WTC11 (cell line): ENCODE measurements at regions not wholly inside any gene's neighbourhood (a gene's known extent, or its start where the extent isn't known, plus 50 kb on each side); places are given as distances from the start of the nearest gene placed in this dataset.

ENCODE experiments used
- ATAC-seq: fragments of 200-7000 bp; cut with Tn5 transposase; 2 replicates; pipeline ENCODE4 v1.10.0; 2021; ENCODE audit warnings: mild to moderate bottlenecking, moderate library complexity
- CTCF ChIA-PET: fragments of 300-600 bp; sonication (Branson Sonifier 250); formaldehyde crosslinking; loops from one replicate; lab custom pipeline; 2021; ENCODE audit warnings: antibody characterized with exemption; lab: Charles Lee
- POLR2A ChIA-PET: fragments of 350-600 bp; sonication (Branson Sonifier 250); formaldehyde crosslinking; loops from one replicate; lab custom pipeline; 2021; ENCODE audit warnings: antibody characterized with exemption; lab: Charles Lee
- DNase-seq: peaks from one replicate; pipeline ENCODE4 v3.0.0; 2021; ENCODE audit warnings: low spot score
- H3K27ac Mint-ChIP-seq: 2 replicates; pipeline ENCODE4 v1.8.0; 2021; ENCODE audit warnings: mixed read lengths
- H3K27me3 Mint-ChIP-seq: 2 replicates; pipeline ENCODE4 v1.8.0; 2021; ENCODE audit warnings: low read depth, mild to moderate bottlenecking, moderate library complexity, mixed read lengths
- H3K36me3 Mint-ChIP-seq: 2 replicates; pipeline ENCODE4 v1.8.0; 2021; ENCODE audit warnings: mixed read lengths
- H3K4me1 Mint-ChIP-seq: 2 replicates; pipeline ENCODE4 v1.8.0; 2022; ENCODE audit warnings: mixed read lengths
- H3K4me3 Mint-ChIP-seq: 2 replicates; pipeline ENCODE4 v1.8.0; 2021; ENCODE audit warnings: mild to moderate bottlenecking, moderate library complexity, mixed read lengths
- H3K9me3 Mint-ChIP-seq: 2 replicates; pipeline ENCODE4 v1.8.0; 2021; ENCODE audit warnings: mixed read lengths
- CREM ChIP-seq: sonication (generic); formaldehyde crosslinking; IDR thresholded peaks from 2 replicates; pipeline ENCODE4 v1.8.1; 2022; ENCODE audit warnings: mild to moderate bottlenecking, missing genetic modification reagents, moderate library complexity
- GABPB1 ChIP-seq: sonication (generic); formaldehyde crosslinking; IDR thresholded peaks from 2 replicates; pipeline ENCODE4 v1.8.1; 2023; ENCODE audit warnings: mild to moderate bottlenecking, missing genetic modification reagents
- RELA ChIP-seq: sonication (generic); formaldehyde crosslinking; IDR thresholded peaks from 2 replicates; pipeline ENCODE4 v1.8.1; 2022; ENCODE audit warnings: missing genetic modification reagents, mild to moderate bottlenecking, borderline replicate concordance
- RORB ChIP-seq: fragments of 250-450 bp; sonication (Bioruptor Pico); IDR thresholded peaks from 2 replicates; pipeline ENCODE4 v1.9.0; 2021; ENCODE audit warnings: mild to moderate bottlenecking
- TP53 ChIP-seq: sonication (generic); formaldehyde crosslinking; IDR thresholded peaks from 2 replicates; pipeline ENCODE4 v1.8.1; 2023; ENCODE audit warnings: mild to moderate bottlenecking, missing genetic modification reagents
- ZNF121 ChIP-seq: sonication (generic); formaldehyde crosslinking; IDR thresholded peaks from 2 replicates; pipeline ENCODE4 v1.8.0; 2023; ENCODE audit warnings: missing genetic modification reagents
- ZNF219 ChIP-seq: sonication (generic); formaldehyde crosslinking; IDR thresholded peaks from 2 replicates; pipeline ENCODE4 v1.8.0; 2023; ENCODE audit warnings: missing genetic modification reagents, mild to moderate bottlenecking, borderline replicate concordance
- TF ChIP-seq, protein P1 (sequence below): sonication (generic); formaldehyde crosslinking; IDR thresholded peaks from 2 replicates; pipeline ENCODE4 v1.8.0; 2023; ENCODE audit warnings: missing genetic modification reagents
- TF ChIP-seq, protein P2 (sequence below): sonication (generic); formaldehyde crosslinking; IDR thresholded peaks from 2 replicates; pipeline ENCODE4 v1.8.0; 2023; ENCODE audit warnings: mild to moderate bottlenecking, missing genetic modification reagents
- TF ChIP-seq, protein P3 (sequence below): sonication (generic); formaldehyde crosslinking; IDR thresholded peaks from 2 replicates; pipeline ENCODE4 v1.8.0; 2022; ENCODE audit warnings: mild to moderate bottlenecking, missing genetic modification reagents
- TF ChIP-seq, protein P4 (sequence below): sonication (generic); formaldehyde crosslinking; IDR thresholded peaks from 2 replicates; pipeline ENCODE4 v1.8.1; 2022; ENCODE audit warnings: low read depth, missing genetic modification reagents, borderline replicate concordance
- TF ChIP-seq, protein P5 (sequence below): fragments of 200-600 bp; IDR thresholded peaks from 2 replicates; pipeline ENCODE4 v1.8.0; 2022; ENCODE audit warnings: antibody characterized with exemption
- TF ChIP-seq, protein P6 (sequence below): sonication (generic); formaldehyde crosslinking; IDR thresholded peaks from 2 replicates; pipeline ENCODE4 v1.8.1; 2023; ENCODE audit warnings: mild to moderate bottlenecking, missing genetic modification reagents, moderate library complexity

DNA sequence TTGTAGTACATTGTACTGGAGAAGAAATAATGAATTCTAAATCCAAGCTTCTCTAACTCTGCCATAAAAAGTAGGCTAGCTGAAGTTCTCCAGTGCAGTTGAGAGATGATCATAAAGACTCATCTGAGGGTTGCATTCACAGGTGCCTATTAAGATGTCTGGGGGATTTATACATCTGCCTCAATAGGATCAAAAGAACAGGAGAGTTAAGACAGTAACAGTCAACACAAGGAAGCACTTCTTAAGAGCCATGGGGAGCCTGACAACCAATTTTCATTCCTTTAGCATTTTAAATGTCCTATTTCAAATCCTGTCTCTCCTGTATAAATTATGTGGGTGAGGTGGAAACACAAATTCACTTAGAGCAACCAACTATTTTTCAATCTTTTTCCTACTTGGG lies 432.4 kb upstream of the NWD2 start (continued):
- TF ChIP-seq, protein P1, sequence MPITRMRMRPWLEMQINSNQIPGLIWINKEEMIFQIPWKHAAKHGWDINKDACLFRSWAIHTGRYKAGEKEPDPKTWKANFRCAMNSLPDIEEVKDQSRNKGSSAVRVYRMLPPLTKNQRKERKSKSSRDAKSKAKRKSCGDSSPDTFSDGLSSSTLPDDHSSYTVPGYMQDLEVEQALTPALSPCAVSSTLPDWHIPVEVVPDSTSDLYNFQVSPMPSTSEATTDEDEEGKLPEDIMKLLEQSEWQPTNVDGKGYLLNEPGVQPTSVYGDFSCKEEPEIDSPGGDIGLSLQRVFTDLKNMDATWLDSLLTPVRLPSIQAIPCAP = no peak
- TF ChIP-seq, protein P2, sequence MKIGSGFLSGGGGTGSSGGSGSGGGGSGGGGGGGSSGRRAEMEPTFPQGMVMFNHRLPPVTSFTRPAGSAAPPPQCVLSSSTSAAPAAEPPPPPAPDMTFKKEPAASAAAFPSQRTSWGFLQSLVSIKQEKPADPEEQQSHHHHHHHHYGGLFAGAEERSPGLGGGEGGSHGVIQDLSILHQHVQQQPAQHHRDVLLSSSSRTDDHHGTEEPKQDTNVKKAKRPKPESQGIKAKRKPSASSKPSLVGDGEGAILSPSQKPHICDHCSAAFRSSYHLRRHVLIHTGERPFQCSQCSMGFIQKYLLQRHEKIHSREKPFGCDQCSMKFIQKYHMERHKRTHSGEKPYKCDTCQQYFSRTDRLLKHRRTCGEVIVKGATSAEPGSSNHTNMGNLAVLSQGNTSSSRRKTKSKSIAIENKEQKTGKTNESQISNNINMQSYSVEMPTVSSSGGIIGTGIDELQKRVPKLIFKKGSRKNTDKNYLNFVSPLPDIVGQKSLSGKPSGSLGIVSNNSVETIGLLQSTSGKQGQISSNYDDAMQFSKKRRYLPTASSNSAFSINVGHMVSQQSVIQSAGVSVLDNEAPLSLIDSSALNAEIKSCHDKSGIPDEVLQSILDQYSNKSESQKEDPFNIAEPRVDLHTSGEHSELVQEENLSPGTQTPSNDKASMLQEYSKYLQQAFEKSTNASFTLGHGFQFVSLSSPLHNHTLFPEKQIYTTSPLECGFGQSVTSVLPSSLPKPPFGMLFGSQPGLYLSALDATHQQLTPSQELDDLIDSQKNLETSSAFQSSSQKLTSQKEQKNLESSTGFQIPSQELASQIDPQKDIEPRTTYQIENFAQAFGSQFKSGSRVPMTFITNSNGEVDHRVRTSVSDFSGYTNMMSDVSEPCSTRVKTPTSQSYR = no peak

DNA sequence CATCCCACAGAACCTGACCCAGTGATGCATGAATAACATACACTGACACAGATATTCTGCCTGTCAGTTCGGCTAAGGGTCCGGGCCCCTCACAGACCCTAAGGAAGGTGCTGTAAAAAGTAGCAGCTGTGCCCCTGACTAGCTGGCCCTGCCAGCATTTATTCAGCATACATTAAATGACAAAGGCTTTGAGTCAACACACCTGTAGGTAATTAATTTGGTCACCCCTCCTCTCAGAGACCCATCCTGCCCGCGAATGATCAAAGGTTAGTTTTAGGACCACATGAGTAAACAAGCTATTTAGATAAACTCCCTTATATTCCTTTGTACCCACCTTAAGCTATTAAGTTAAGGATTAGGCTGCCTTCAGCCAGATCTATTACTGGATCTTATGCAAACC lies 429.0 kb upstream of the NWD2 start:
- H3K36me3 Mint-ChIP-seq = peaks cover 8% of the 10 kb centered on the region
- H3K4me1 Mint-ChIP-seq = peaks cover 36% of the 10 kb centered on the region
- ATAC-seq = peak; percentile 48; the same call in 1 of the 2 replicates
- peaks cover 78% of the 10 kb centered on the region for H3K27me3 Mint-ChIP-seq
- peaks cover 12% of the 10 kb centered on the region for H3K9me3 Mint-ChIP-seq
- no peak for TF ChIP-seq ZNF121 (CRISPR knock-in tag)
- TF ChIP-seq, protein P3, sequence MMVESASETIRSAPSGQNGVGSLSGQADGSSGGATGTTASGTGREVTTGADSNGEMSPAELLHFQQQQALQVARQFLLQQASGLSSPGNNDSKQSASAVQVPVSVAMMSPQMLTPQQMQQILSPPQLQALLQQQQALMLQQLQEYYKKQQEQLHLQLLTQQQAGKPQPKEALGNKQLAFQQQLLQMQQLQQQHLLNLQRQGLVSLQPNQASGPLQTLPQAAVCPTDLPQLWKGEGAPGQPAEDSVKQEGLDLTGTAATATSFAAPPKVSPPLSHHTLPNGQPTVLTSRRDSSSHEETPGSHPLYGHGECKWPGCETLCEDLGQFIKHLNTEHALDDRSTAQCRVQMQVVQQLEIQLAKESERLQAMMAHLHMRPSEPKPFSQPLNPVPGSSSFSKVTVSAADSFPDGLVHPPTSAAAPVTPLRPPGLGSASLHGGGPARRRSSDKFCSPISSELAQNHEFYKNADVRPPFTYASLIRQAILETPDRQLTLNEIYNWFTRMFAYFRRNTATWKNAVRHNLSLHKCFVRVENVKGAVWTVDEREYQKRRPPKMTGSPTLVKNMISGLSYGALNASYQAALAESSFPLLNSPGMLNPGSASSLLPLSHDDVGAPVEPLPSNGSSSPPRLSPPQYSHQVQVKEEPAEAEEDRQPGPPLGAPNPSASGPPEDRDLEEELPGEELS = 0 out of 2 replicates have a peak, but pooled peaks have one; percentile 35
- POLR2A ChIA-PET = no interaction called here
- no peak for DNase-seq
- no peak overlapping the region for H3K27ac Mint-ChIP-seq
- CTCF ChIA-PET = interaction anchor here (1.2 kb wide), 1 partner anchor 9 kb away, joined by 12 read pairs; no protein-coding TSS in a partner anchor
- H3K4me3 Mint-ChIP-seq = no peak overlapping the region

DNA sequence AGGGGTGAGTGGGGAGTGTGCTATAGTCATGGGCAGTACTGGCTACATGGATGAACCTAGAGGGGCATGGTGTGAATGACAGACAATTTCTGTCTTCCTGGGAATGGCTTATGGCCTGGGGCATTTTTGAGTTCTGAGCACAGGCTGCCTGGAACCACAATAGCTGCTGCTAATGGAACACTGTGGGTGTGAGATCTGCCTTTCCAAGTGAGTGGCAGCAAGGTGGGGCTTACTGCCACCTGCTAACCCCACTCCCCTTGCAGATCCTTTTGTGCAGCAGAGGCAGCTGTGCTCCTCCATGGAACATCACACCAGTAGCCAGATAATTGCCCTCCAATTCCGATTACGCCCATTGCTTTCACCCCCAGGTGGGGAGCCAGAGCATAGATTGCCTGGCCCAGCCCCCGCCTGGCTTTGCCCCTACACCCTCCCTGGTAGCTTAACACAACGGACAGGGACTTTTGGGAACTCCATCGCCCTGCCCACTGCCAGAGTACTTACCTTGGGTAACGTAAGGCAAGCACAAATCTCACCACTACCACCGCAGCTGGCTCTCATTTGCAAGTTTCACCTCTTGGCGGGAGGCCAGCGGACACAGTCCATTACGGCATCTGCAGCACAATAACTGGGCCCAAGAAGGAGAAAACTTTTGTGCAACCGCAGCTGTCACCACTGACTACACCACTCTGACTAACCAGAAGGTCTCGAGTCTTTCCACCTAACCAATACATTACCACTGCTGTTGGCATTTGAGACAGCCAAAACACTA lies 421.2 kb upstream of the NWD2 start:
- H3K4me1 Mint-ChIP-seq = peaks cover 15% of the 10 kb centered on the region
- DNase-seq = no peak
- TF ChIP-seq ZNF219 (CRISPR knock-in tag) (no peak), GABPB1 (CRISPR knock-in tag) (no peak), RORB (CRISPR knock-in tag) (no peak), TP53 (no peak), RELA (no peak)
- TF ChIP-seq, protein P4, sequence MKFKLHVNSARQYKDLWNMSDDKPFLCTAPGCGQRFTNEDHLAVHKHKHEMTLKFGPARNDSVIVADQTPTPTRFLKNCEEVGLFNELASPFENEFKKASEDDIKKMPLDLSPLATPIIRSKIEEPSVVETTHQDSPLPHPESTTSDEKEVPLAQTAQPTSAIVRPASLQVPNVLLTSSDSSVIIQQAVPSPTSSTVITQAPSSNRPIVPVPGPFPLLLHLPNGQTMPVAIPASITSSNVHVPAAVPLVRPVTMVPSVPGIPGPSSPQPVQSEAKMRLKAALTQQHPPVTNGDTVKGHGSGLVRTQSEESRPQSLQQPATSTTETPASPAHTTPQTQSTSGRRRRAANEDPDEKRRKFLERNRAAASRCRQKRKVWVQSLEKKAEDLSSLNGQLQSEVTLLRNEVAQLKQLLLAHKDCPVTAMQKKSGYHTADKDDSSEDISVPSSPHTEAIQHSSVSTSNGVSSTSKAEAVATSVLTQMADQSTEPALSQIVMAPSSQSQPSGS (CRISPR knock-in tag) = no peak
- peaks cover 23% of the 10 kb centered on the region for H3K27me3 Mint-ChIP-seq
- peak; percentile 23; the same call in 1 of the 2 replicates for ATAC-seq
- no peak overlapping the region for H3K4me3 Mint-ChIP-seq
- peaks cover 20% of the 10 kb centered on the region for H3K9me3 Mint-ChIP-seq
- ChIA-PET POLR2A (no interaction called here), CTCF (interaction anchor here (1.1 kb wide), 1 partner anchor 400 kb away, joined by 3 read pairs; no protein-coding TSS in a partner anchor)
- no peak overlapping the region for H3K27ac Mint-ChIP-seq
- no peaks in the 10 kb centered on the region; the same call in 1 of the 2 replicates for H3K36me3 Mint-ChIP-seq

DNA sequence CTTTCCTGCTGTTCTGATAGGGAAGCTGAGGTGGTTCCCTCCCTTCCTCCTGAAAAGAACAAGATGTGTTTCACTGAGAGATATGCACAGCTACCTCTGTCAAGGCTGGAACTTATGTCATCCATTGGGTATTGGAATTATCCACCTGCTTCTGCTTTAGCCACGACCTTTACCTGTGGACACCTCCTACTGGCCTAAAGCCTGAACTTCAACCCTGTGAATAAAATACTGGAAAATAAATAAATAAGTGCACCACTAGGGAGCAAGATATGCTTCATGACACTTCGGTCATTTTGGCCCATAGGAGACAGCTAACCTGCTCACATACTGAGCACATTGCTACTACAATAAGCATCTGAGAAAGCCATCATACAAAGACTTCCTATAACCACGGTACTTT lies 419.9 kb upstream of the NWD2 start:
- CTCF ChIA-PET = interaction anchor here (0.7 to 1.4 kb wide), 7 partner anchors 10 to 438 kb away, joined by 3 to 12 read pairs (median 3); no protein-coding TSS in a partner anchor
- TF ChIP-seq, protein P5, sequence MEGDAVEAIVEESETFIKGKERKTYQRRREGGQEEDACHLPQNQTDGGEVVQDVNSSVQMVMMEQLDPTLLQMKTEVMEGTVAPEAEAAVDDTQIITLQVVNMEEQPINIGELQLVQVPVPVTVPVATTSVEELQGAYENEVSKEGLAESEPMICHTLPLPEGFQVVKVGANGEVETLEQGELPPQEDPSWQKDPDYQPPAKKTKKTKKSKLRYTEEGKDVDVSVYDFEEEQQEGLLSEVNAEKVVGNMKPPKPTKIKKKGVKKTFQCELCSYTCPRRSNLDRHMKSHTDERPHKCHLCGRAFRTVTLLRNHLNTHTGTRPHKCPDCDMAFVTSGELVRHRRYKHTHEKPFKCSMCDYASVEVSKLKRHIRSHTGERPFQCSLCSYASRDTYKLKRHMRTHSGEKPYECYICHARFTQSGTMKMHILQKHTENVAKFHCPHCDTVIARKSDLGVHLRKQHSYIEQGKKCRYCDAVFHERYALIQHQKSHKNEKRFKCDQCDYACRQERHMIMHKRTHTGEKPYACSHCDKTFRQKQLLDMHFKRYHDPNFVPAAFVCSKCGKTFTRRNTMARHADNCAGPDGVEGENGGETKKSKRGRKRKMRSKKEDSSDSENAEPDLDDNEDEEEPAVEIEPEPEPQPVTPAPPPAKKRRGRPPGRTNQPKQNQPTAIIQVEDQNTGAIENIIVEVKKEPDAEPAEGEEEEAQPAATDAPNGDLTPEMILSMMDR = peak; percentile 20; the same call in 1 of the 2 replicates
- TF ChIP-seq CREM (CRISPR knock-in tag) = no peak
- TF ChIP-seq, protein P6, sequence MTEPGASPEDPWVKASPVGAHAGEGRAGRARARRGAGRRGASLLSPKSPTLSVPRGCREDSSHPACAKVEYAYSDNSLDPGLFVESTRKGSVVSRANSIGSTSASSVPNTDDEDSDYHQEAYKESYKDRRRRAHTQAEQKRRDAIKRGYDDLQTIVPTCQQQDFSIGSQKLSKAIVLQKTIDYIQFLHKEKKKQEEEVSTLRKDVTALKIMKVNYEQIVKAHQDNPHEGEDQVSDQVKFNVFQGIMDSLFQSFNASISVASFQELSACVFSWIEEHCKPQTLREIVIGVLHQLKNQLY (CRISPR knock-in tag) = no peak
- no peak for DNase-seq

More for the DNA sequence above, 419.9 kb upstream of the NWD2 start:
- Mint-ChIP-seq H3K9me3 (peaks cover 20% of the 10 kb centered on the region), H3K27ac (no peak overlapping the region), H3K4me3 (no peak overlapping the region), H3K36me3 (no peaks in the 10 kb centered on the region; the same call in 1 of the 2 replicates), H3K27me3 (peaks cover 12% of the 10 kb centered on the region), H3K4me1 (peaks cover 15% of the 10 kb centered on the region)
- peak; percentile 95 for ATAC-seq
- POLR2A ChIA-PET = no interaction called here
